ENCODE measurements at regions not wholly inside any gene's neighbourhood (a gene's known extent, or its start where the extent isn't known, plus 50 kb on each side); places are given as distances from the start of the nearest gene placed in this dataset.

GRCh38 chr15:46120713-46121112 lies 485.9 kb downstream of the SQOR start:
- DNase-seq = no peak
- Histone ChIP-seq H3K9ac (ENCODE audit: extremely low read depth, insufficient read length, low read length) (no peak overlapping the region), H3K79me2 (ENCODE audit: insufficient read depth, low read length) (no peaks in the 10 kb centered on the region), H3K23ac (ENCODE audit: insufficient read length, low read depth, low read length) (no peak overlapping the region), H3K27ac (ENCODE audit: insufficient read length, low read depth, low read length) (no peak overlapping the region), H2AK5ac (ENCODE audit: insufficient read length, low read length) (no peak overlapping the region), H3K4ac (ENCODE audit: low read depth, low read length) (no peak overlapping the region), H2AFZ (ENCODE audit: low read length) (no peak overlapping the region), H3K4me1 (ENCODE audit: insufficient read depth, low read length) (no peaks in the 10 kb centered on the region), H2BK120ac (ENCODE audit: low read depth, low read length, poor library complexity, severe bottlenecking) (no peak overlapping the region), H3K9me3 (ENCODE audit: control insufficient read depth, low read depth, low read length) (no peaks in the 10 kb centered on the region), H2BK12ac (ENCODE audit: insufficient read length, low read depth, low read length) (no peak overlapping the region), H3K23me2 (ENCODE audit: insufficient read length, low read depth, low read length, poor library complexity, severe bottlenecking) (no peaks in the 10 kb centered on the region), H3K18ac (ENCODE audit: insufficient read length, low read depth, low read length) (no peak overlapping the region), H4K5ac (ENCODE audit: insufficient read length, low read depth, low read length) (no peak overlapping the region), H3K27me3 (ENCODE audit: insufficient read depth, low read length) (no peaks in the 10 kb centered on the region), H2BK15ac (ENCODE audit: low read depth, low read length) (no peak overlapping the region), H3K14ac (ENCODE audit: insufficient read depth, low read length) (no peak overlapping the region), H4K91ac (ENCODE audit: insufficient read length, low read depth, low read length) (no peak overlapping the region), H3T11ph (ENCODE audit: low read length) (no peak overlapping the region), H3K79me1 (ENCODE audit: insufficient read depth, low read depth, low read length, poor library complexity, severe bottlenecking) (no peaks in the 10 kb centered on the region), H3K4me2 (ENCODE audit: insufficient read depth, insufficient read length, low read length) (no peak overlapping the region), H2BK20ac (ENCODE audit: low read depth, low read length, poor library complexity, severe bottlenecking) (no peak overlapping the region), H4K8ac (replicated peaks; ENCODE audit: insufficient read length, low read depth, low read length) (no peak overlapping the region), H3K56ac (ENCODE audit: insufficient read length, low read depth, low read length) (no peak overlapping the region), H2BK5ac (ENCODE audit: insufficient read length, low read length) (no peak overlapping the region), H4K20me1 (ENCODE audit: control insufficient read depth, insufficient read depth, insufficient read length) (no peaks in the 10 kb centered on the region)
- H3K27me3 Mint-ChIP-seq (ENCODE audit: low read depth) = no peaks in the 10 kb centered on the region
- H3K36me3 Mint-ChIP-seq (ENCODE audit: insufficient read depth in 1 of 3, low read depth in 3 of 3) = peaks cover 2 to 16% (median 8%) of the 10 kb centered on the region in 3 experiments; a peak in 5 of 7 replicates
- H3K27ac Mint-ChIP-seq = no peak overlapping the region
- H3K9me3 Mint-ChIP-seq = peaks cover 32 to 50% of the 10 kb centered on the region in 2 experiments
- WGBS (ENCODE audit: extremely low coverage, insufficient read length, low lambda C conversion rate) = no CpG with 5 or more reads among the region's 3 CpGs
- peaks cover 0 to 3% of the 10 kb centered on the region in 2 experiments; a peak in 2 of 4 replicates for H3K4me1 Mint-ChIP-seq
- H3K4me3 Mint-ChIP-seq = no peak overlapping the region
- TF ChIP-seq CTCF (conservative IDR thresholded peaks at IDR 0.05) = no peak

Measured in H9 (cell line).